Limb (tissue), 2 donors: ENCODE measurements at regions not wholly inside any gene's neighbourhood (a gene's known extent, or its start where the extent isn't known, plus 50 kb on each side); places are given as distances from the start of the nearest gene placed in this dataset.

Experiments
- DNase-seq, 2 donors: peaks; one replicate each; pipeline ENCODE4 v3.0.0-alpha.2; 2016; ENCODE audit errors: extremely low spot score in 2 of 2

DNA sequence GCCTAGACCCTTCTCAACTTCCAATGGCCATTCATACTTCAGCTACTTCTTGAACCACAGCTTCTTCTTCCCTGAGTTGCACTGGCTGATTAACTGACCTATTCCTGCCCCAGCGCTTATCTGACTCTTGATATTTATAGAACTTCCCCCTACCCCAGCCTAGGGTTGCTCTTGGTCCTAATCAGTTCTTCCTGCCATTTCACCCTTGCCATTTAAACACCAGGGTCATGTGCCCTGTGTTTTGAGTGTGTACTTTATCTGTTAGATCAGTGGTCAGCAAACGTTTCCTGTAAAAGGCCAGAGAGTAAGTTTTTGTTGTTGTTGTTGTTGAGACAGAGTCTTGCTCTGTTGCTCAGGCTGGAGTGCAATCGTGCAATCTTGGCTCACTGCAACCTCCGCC, 82.4 kb upstream of the COX10 start:
- no peak for DNase-seq

- DNase-seq = no peak
These were observed 80.2 kb upstream of the COX10 start for GRCh38 chr17:13989138-13989537.

DNA sequence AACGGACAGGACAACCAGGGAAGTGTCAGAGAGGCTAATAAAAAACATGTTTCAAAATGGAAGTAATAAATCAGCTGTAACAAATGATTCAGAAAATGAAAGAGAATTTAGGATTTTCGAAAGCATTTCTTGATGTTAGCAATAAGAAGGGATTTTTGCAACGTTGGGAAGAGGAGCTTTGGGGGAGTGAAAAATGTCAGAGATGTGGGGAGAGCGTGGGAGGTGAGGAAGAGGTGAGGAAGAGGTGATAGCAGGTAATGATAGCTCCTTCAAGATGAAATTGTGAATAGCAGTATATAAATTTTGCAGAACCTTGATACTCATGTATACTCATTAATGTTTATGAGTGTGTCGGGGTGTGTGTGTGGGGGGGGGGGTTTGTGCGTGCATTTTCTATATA, 76.2 kb upstream of the COX10 start:
- DNase-seq = no peak

DNA sequence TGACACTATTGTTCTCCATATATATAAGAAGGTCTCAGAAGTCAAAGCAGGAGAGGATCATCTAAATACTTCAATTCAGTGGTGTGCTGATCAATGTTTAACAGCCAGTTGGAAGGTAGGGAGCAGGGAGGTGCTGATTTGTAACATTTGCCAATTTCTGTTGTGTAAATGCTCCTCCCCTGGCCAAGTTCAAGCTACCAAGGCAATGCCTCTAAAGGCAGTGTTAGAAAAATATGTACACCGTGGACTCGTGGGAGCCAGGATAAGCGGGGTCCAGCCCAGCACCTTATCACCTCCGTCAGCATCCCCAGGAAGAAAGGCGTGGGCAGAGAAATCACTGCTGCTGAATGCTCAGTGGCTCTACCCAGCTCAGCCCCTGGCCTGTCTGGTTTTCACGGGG, 75.3 kb upstream of the COX10 start:
- DNase-seq = no peak

GRCh38 chr17:13995856-13996271, 73.4 kb upstream of the COX10 start:
- DNase-seq = no peak

GRCh38 chr17:13996276-13996675, 73.0 kb upstream of the COX10 start:
- no peak for DNase-seq

DNA sequence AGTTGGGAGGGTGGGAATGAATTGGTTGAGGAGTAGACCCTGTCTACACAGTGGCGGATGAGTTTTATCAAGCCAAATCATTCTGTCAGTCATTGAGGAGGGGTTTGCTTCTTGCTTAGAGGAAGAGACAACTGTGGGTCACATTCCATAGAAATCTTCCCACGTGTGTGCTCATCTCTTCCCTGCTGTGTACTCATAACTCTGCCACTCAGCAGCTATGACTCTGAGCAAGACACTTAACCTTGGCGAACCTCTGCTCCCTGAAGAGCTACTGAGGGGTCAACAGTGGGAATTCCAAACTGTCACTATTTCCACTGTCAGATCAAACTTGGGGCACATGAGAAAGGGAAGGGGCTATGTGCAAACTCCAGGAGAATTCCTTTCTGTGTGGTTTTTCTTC, 72.6 kb upstream of the COX10 start:
- DNase-seq = no peak

GRCh38 chr17:14004927-14005620, 64.2 kb upstream of the COX10 start:
- DNase-seq = no peak

GRCh38 chr17:14006249-14006942, 62.9 kb upstream of the COX10 start:
- no peak for DNase-seq

DNA sequence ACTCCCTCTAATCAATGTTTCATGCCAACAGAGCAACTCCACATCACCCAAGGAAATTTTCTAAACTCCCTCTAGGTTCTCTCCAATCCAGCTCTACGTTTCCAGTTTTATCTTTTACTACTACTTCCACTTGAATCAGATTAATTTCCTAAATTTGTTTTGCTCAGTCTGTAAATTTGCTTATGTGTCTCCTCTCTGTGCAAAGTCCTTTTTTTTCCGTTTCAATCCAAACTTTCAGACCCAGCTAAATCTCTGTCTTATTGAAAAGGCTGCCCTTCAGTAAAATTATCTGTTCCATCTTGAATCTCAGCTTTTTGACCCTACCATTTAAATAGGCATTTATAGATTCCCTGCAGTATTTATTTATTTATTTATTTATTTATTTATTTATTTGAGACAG, 61.4 kb upstream of the COX10 start:
- no peak for DNase-seq

GRCh38 chr17:14011036-14011692, 58.1 kb upstream of the COX10 start:
- DNase-seq = no peak

- DNase-seq = no peak
These were observed 57.4 kb upstream of the COX10 start for GRCh38 chr17:14011740-14012405.

DNA sequence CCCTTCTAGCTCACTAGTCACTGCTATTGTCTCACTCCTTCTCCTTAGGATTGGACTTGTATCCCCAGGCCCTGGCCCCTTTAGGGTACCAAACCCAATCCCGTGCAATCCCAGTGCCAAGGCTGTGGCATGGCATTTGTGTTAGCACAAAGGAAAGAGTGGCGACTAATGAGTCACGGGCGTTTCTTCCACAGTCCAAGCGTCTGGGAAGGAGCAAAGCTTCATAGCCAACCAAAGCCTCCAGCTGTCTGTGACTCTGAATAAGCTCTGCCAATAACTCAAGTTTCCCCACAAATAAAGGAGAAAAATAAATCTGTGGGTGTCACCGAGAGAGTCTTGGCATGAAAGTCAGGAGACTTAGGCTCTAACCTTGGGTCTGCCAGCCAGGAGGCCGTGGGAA, 54.6 kb upstream of the COX10 start:
- DNase-seq = no peak

- no peak for DNase-seq
These were observed 54.0 kb upstream of the COX10 start for GRCh38 chr17:14015271-14015670.

- DNase-seq = no peak
These were observed 52.4 kb upstream of the COX10 start for GRCh38 chr17:14016858-14017257.

DNA sequence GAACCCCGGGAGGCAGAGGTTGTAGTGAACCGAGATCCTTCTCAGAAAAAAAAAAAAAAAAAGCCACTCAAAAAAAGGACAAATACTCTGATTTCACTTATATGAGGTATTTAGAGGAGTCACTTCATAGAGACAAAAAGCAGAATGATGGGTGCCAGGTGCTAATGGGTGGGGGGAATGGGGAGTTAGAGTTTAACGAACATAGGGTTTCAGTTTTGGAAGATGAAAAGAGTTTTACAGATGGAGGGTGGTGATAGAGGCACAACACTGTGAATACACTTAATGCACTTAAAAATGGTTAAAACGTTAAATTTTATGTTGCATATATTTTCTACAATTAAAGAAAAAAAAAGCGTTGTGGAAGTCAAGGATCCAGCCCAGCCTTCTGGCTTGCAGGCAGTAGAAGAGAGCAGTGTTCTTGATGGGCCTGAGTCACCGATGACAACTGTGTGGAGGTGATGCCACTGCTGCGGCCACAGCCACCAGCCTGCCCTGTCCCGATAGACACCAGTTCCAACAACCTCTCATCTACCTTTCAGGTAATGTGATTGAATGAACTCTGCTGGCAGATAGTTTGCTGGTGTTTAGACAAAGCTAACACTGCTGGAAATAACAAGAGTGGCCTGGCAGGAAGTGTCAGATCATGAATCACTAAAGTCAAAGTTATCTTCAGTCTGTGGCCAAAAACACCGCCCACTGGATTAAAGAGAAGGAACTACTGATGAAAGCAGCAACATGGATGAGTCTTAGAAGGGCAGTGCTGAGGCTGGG, 49.9 kb upstream of the COX10 start:
- no peak for DNase-seq
